Stimulated activated CD4-positive, alpha-beta T cell treated with anti-CD3 and anti-CD28 coated beads, Interleukin-2, amount 100 ng/mL, for 48 hours (primary cell): ENCODE measurements at regions not wholly inside any gene's neighbourhood (a gene's known extent, or its start where the extent isn't known, plus 50 kb on each side); places are given as distances from the start of the nearest gene placed in this dataset.

Experiments used
- DNase-seq, 2 donors: peaks; one replicate each; pipeline ENCODE4 v3.0.0-alpha.2; 2020

- no peak for DNase-seq
These were observed 495.3 kb upstream of the CDH6 start for GRCh38 chr5:30698217-30698616.

- DNase-seq, result no peak
These were observed 500.2 kb upstream of the CDH6 start for GRCh38 chr5:30693326-30693725.

- no peak for DNase-seq
These were observed 502.6 kb upstream of the CDH6 start for GRCh38 chr5:30690931-30691330.

DNA sequence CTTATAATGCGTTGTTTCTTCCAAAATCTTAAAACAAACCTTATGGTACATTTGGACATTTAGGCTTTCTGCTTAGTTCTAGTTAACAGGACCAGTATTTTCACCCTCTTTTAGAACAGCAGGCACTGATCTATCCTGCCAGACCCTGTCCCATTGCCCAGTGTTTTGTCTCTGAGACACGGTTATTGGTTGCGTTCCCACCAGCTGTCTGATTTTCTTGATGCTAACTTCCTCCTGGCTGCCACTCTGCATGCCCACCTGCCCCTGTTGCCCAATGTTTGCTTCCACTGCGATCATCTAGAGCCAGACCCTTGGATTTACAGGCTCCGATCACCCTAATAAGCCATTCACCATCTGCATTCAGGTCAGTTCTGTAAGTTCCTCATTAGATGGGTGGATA lies 506.0 kb upstream of the CDH6 start:
- no peak for DNase-seq

DNA sequence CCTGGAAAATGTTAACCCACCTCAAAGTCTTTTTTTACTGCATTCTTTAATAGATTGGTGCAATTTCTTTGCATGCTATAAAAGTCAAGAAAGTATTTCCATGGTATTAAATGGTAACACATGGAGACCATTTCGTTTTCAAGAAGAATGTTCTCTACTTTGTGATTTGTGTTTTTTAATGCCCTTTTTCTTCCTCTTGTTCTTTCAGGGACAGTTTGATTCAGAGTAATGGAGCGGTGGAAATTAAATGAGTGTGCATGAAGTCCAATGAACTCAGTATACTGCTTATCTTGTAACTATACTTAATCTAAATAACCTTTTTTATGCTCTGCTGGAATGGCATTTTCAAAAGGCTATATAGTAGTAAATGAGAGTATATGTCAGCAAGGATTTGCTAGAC lies 507.0 kb upstream of the CDH6 start:
- DNase-seq, result no peak

DNA sequence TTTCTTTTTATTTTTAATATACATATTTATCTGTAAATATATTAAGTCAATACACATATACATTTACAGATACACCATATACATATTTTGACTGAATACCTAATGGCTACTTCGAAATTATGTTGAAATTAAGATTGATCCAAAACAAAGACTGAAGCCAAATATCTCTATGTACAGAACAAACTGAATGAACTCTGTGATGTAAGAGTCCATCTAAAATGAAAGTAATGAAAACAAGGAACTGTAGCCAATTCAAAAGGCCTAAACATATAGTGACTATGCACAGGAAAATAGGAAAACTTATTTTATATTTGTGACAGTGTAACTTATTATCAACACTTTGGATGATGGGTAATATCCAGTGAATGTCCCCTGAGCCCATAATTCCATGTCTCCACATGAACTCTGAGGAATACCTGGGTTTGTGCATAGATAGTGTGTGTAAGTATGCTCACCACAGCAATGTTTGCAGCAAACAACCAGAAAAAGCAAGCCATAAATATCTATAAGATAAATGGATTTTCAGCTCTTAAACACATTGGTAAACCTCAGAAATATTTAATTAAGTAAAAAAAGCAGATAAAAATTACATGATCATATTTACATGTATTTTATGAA lies 517.2 kb upstream of the CDH6 start:
- no peak for DNase-seq

GRCh38 chr5:30667293-30667692 lies 526.2 kb upstream of the CDH6 start:
- no peak for DNase-seq

DNA sequence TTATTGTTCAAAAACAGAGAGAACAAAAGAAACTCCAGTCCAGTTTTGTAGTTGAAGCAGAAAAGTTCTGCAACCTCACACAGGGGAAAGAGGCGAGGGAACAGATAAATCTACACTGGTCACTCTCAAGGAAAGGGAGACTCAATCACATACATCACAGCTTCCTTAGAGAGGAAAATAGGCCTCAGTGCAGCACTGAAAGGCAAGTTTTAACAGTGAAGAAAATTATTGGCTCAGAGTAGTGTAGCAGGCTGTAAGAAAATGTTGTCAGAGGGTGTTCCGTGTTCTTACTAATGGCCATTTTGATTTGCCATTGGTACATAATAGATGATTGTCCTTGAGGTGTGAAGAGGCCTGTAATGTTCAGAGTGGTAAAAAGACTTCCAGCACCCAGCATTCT lies 530.0 kb upstream of the CDH6 start:
- DNase-seq, result no peak

GRCh38 chr5:30662373-30662772 lies 531.1 kb upstream of the CDH6 start:
- DNase-seq, result no peak

GRCh38 chr5:30661730-30662129 lies 531.8 kb upstream of the CDH6 start:
- DNase-seq, result no peak

DNA sequence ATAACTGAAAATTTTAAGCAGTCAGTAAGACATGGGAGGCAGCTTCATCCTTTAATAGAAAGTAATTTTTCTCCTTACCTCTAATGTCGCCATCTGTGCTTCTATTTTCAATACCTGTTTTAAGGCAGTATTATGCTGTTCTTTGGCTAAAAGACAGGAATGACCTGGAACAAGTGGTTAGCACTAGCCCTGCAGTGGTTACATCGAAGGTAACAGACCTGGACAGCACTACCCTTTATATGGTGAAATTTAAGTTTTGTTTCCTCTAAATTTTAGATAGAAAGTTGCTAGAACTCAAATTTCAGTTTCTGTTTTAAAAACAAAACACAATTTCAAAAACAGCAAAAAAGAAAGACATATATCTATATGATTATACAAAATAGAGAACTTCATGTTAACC lies 534.1 kb upstream of the CDH6 start:
- DNase-seq, result no peak

GRCh38 chr5:30650311-30650710 lies 543.2 kb upstream of the CDH6 start:
- DNase-seq, result no peak

DNA sequence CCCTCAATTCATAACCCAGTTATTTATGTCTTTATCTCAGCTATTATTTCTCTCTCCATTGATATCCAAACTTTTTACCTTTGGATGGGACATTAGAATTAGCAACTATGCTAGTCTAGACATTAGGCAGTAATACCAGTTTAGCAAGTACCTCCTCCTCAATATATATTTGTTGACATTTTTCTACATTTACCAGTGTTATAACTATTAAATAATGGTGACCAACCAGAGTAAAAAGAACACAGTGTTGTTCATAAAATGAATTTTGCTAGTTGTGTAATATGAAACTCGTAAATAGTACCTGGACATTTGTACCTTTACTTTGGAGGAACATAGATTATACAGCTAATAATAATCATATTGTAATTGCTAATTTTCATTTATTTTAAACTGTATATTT lies 554.6 kb upstream of the CDH6 start:
- no peak for DNase-seq

DNA sequence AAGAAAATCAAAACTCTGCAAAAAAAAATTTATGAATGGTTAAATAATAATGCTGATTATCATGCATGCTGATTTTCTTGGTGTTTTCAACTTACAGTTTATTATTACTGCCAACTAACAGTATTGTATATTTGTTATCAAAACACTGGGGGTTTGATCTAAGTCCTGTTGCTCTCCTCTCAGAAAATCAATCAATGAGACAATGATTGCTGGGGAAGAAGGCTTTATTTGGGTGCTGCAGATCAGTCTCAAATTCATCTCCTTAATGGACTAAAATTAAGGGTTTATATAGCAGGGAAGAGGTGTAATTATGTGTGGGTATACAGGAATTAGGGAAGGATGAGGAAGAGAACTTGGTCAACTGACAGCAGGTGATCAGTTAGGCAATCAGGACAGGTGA lies 565.5 kb upstream of the CDH6 start:
- DNase-seq, result no peak

DNA sequence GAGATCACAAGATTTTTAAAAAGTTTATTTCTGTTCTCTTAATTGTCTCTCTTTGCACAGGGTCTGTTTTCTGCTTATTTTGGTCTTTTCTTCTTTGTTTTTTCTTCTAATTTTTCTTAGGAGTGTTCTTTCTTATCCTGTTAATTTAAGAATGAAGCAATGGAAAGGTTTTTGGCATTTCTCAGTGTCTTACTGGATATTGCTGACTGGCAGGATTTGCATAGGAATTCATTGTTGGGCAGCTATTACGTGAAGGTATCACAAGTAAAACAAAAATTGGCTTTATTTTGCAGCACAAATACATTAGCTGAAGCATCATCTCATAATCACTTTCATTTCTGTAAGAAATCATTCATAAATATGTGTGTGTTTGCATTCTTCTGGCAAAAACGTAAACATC lies 566.9 kb upstream of the CDH6 start:
- DNase-seq, result no peak

DNA sequence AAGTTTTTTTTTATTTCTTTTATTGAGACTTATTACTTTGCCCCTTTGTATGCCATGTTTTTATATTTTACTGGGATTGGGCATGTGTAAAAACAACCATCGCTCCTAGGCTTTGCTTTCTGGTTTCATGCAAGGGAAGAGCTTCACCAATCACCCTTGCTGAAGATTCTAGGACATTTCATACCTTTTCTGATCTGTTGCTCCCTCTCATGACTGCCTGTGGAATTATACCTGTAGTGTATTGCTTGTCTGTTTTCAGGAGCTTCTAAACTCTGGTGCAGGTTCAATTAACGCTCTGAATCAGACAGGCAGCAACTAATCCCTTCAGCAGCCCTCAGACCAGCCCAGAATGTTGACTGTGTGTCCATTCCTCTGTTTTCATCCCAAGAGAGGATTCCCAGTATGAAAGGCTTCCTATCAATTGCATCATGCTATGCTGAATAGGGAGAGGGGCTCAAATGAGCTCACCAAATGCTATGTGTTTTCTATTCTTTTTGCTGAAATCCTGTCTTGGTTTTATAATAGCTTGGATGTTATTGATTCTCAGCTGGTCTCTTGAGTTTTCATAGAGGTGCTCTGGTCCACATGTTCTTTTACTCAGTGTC lies 572.9 kb upstream of the CDH6 start:
- no peak for DNase-seq

DNA sequence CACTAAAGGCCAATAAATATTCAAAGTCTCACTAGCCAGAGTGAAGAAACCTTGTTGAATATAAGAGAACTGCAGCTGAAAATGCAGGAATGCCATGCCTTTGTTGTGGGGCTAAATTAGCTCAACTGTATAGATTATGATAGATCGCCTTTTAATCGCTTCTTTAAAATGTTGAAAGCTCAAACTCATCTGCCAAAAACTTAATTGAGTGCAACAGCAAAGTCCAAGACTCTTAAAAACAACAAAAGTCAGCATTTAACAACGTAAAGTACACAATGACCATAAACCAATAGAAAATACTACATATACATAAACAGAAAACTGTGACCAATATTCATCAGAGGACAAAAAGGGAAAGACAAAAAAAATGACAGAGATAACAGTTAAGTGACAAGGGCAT lies 585.0 kb upstream of the CDH6 start:
- DNase-seq, result no peak

DNA sequence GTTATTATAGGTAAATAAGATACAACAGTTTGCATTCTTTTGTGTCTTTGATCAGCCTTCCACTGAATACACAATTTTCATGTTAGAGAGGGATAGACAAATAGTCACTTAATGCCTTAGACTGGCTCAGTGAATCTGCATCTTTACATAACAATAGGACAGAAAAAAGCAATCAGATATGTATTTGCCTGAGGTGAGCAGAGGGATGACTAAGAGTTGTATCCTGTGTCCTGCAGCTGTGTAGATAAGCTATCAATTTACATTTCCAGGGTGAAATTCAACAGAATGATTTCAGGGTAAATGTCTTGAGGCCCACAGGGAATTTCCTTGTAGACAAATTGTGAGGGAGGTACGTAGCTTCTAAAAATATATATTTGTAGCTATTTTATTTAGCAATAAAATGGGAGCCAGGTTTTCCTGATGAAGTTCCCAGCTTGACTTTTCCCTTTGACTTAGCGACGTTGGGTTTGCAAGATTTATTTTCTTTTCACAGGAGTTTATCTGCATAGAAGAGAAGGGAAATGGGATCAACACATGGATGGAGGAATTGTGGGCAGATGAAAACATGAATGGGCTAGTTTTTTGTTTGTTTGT lies 586.1 kb upstream of the CDH6 start:
- no peak for DNase-seq

- no peak for DNase-seq
These were observed 587.7 kb upstream of the CDH6 start for GRCh38 chr5:30605693-30606268.

- DNase-seq, result no peak
These were observed 588.7 kb upstream of the CDH6 start for GRCh38 chr5:30604648-30605262.

DNA sequence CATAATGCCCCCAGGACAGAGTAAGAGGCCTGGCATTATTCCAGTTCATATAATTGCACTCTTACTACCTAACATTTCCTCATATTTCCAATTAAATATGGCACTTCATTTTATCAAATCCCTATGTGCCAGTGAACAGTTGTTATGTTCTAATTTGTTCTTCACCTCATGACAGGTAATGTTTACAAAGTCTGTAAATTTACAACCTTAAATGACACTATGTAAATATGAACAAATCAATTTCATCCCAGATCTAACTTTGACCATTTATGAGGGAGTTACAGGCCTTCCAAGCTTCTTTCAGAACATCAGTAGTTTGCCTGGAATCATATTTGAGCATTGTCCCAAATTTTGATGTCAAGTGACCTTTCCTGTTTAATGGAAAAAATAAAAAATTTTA lies 592.6 kb upstream of the CDH6 start:
- no peak for DNase-seq

GRCh38 chr5:30596495-30597064 lies 596.9 kb upstream of the CDH6 start:
- DNase-seq, result no peak

- DNase-seq, result no peak
These were observed 599.2 kb upstream of the CDH6 start for GRCh38 chr5:30594331-30594730.

DNA sequence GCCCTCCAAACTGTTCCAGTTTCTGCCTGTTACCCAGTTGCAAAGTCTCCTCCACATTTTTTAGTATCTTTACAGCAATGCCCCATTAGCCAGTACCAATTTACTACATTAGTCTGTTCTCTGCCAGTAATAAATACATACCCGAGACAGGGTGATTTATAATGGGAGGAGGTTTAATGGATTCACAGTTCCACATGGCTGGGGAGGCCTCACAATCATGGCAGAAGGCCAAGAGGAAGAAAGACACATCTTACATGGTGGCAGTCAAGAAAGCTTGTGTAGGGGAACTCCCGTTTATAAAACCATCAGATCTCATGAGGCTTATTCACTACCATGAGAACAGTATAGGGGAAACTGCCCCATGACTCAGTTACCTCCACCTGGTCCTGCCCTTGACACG lies 600.7 kb upstream of the CDH6 start:
- no peak for DNase-seq
